HEK293 (cell line): ENCODE measurements at regions not wholly inside any gene's neighbourhood (a gene's known extent, or its start where the extent isn't known, plus 50 kb on each side); places are given as distances from the start of the nearest gene placed in this dataset.
"Not testable (repeated sequence)": the region's sequence is repeated elsewhere in the genome, so short reads cannot be mapped to it uniquely, and the experiment has no call there.

Source experiments
- CTCF ChIA-PET: fragments of 350-600 bp; formaldehyde crosslinking; extraction: SDS; loops from one replicate; lab custom pipeline; 2021; ENCODE audit warnings: antibody characterized with exemption; lab: Yijun Ruan, JAX
- POLR2A ChIA-PET: fragments of 300-600 bp; formaldehyde crosslinking; extraction: SDS; loops from one replicate; lab custom pipeline; 2020; ENCODE audit warnings: antibody characterized with exemption, inconsistent platforms; lab: Yijun Ruan, JAX
- H3K27ac ChIP-seq: fragments of 200-500 bp; sonication (Bioruptor generic); 2 replicates; pipeline ENCODE4 v1.5.1; 2014; ENCODE audit warnings: low read depth, low read length, control low read depth, inconsistent platforms; ENCODE audit errors: extremely low read depth
- H3K36me3 ChIP-seq, 2 experiments: fragments of 200-500 bp in 1 of 2; sonication (Bioruptor generic) in 1 of 2; 1 replicate in 1 of 2; 2 replicates in 1 of 2; pipeline ENCODE4 v1.5.1; 2014 to 2017; ENCODE audit warnings: inconsistent platforms in 2 of 2, low read length in 2 of 2; ENCODE audit not compliant: control insufficient read depth in 2 of 2, insufficient read depth in 1 of 2
- H3K4me1 ChIP-seq: fragments of 200-500 bp; sonication (Bioruptor generic); 2 replicates; pipeline ENCODE4 v1.5.1; 2014; ENCODE audit warnings: mild to moderate bottlenecking, low read length, inconsistent platforms; ENCODE audit not compliant: control insufficient read depth, insufficient read depth
- H3K4me3 ChIP-seq: 2 replicates; pipeline ENCODE4 v1.5.1; 2011; ENCODE audit warnings: low read depth, mild to moderate bottlenecking, control low read depth, low read length, moderate library complexity
- H3K9me3 ChIP-seq: fragments of 200-500 bp; sonication (Bioruptor generic); 2 replicates; pipeline ENCODE4 v1.5.1; 2014; ENCODE audit warnings: low read depth, low read length, inconsistent platforms; ENCODE audit not compliant: control insufficient read depth, insufficient read depth
- FEZF1 ChIP-seq: fragments of 450-650 bp; formaldehyde crosslinking; IDR thresholded peaks from 2 replicates; pipeline ENCODE4 v1.5.1; 2016; ENCODE audit warnings: missing biosample characterization, missing genetic modification characterization
- HOXA7 ChIP-seq: sonication (generic); formaldehyde crosslinking; IDR thresholded peaks from 2 replicates; pipeline ENCODE4 v1.8.1; 2022; ENCODE audit warnings: missing genetic modification reagents, borderline replicate concordance
- HOXD13 ChIP-seq: sonication (generic); formaldehyde crosslinking; IDR thresholded peaks from 2 replicates; pipeline ENCODE4 v1.8.0; 2022; ENCODE audit warnings: missing genetic modification reagents, borderline replicate concordance
- KLF9 ChIP-seq: fragments of 450-650 bp; formaldehyde crosslinking; IDR thresholded peaks from 2 replicates; pipeline ENCODE4 v1.5.1; 2016; ENCODE audit warnings: missing biosample characterization, missing genetic modification characterization, low read depth
- SP7 ChIP-seq: fragments of 450-650 bp; formaldehyde crosslinking; IDR thresholded peaks from 2 replicates; pipeline ENCODE4 v1.5.1; 2016; ENCODE audit warnings: missing biosample characterization, missing genetic modification characterization
- ZBTB17 ChIP-seq: fragments of 450-650 bp; formaldehyde crosslinking; IDR thresholded peaks from 2 replicates; pipeline ENCODE4 v1.5.1; 2016; ENCODE audit warnings: missing biosample characterization, missing genetic modification characterization
- ZBTB20 ChIP-seq: fragments of 450-650 bp; formaldehyde crosslinking; IDR thresholded peaks from 2 replicates; pipeline ENCODE4 v1.5.1; 2016; ENCODE audit warnings: missing biosample characterization, missing genetic modification characterization
- ZBTB26 ChIP-seq: fragments of 450-650 bp; formaldehyde crosslinking; optimal IDR thresholded peaks from 2 replicates; pipeline ENCODE3; 2016; ENCODE audit warnings: missing biosample characterization, mild to moderate bottlenecking, missing genetic modification characterization
- ZFHX2 ChIP-seq: fragments of 450-650 bp; formaldehyde crosslinking; conservative IDR thresholded peaks from 2 replicates; pipeline ENCODE4 v1.5.1; 2016; ENCODE audit warnings: missing biosample characterization, missing genetic modification characterization
- ZNF133 ChIP-seq: fragments of 450-650 bp; formaldehyde crosslinking; IDR thresholded peaks from 2 replicates; pipeline ENCODE4 v1.5.1; 2016; ENCODE audit warnings: missing biosample characterization, missing genetic modification characterization
- ZNF138 ChIP-seq: fragments of 450-650 bp; formaldehyde crosslinking; IDR thresholded peaks from 2 replicates; pipeline ENCODE4 v1.5.1; 2016; ENCODE audit warnings: missing biosample characterization, missing genetic modification characterization, borderline replicate concordance
- ZNF146 ChIP-seq: fragments of 450-650 bp; formaldehyde crosslinking; IDR thresholded peaks from 2 replicates; pipeline ENCODE4 v1.5.1; 2016; ENCODE audit warnings: missing biosample characterization, missing genetic modification characterization
- ZNF155 ChIP-seq: fragments of 450-650 bp; formaldehyde crosslinking; IDR thresholded peaks from 2 replicates; pipeline ENCODE4 v1.5.1; 2016; ENCODE audit warnings: missing biosample characterization, missing genetic modification characterization
- ZNF157 ChIP-seq: fragments of 450-650 bp; formaldehyde crosslinking; IDR thresholded peaks from 2 replicates; pipeline ENCODE4 v1.5.1; 2016; ENCODE audit warnings: missing biosample characterization, missing genetic modification characterization
- ZNF223 ChIP-seq: fragments of 450-650 bp; formaldehyde crosslinking; IDR thresholded peaks from 2 replicates; pipeline ENCODE4 v1.5.1; 2016; ENCODE audit warnings: missing biosample characterization, missing genetic modification characterization
- ZNF266 ChIP-seq: fragments of 450-650 bp; formaldehyde crosslinking; IDR thresholded peaks from 2 replicates; pipeline ENCODE4 v1.5.1; 2016; ENCODE audit warnings: missing biosample characterization, missing genetic modification characterization, low read depth
- ZNF311 ChIP-seq: fragments of 450-650 bp; formaldehyde crosslinking; IDR thresholded peaks from 2 replicates; pipeline ENCODE4 v1.5.1; 2017; ENCODE audit warnings: missing biosample characterization, missing genetic modification characterization, borderline replicate concordance
- ZNF341 ChIP-seq: fragments of 450-650 bp; formaldehyde crosslinking; IDR thresholded peaks from 2 replicates; pipeline ENCODE4; 2016; ENCODE audit warnings: low read depth, missing biosample characterization, missing genetic modification characterization
- ZNF398 ChIP-seq: fragments of 450-650 bp; formaldehyde crosslinking; IDR thresholded peaks from 2 replicates; pipeline ENCODE4 v1.5.1; 2017; ENCODE audit warnings: missing biosample characterization, missing genetic modification characterization
- ZNF629 ChIP-seq: fragments of 450-650 bp; formaldehyde crosslinking; IDR thresholded peaks from 2 replicates; pipeline ENCODE4 v1.5.1; 2017; ENCODE audit warnings: missing biosample characterization, missing genetic modification characterization
- ZNF645 ChIP-seq: fragments of 450-650 bp; formaldehyde crosslinking; IDR thresholded peaks from 2 replicates; pipeline ENCODE4; 2016; ENCODE audit warnings: missing biosample characterization, missing genetic modification characterization
- ZNF658 ChIP-seq: fragments of 450-650 bp; formaldehyde crosslinking; IDR thresholded peaks from 2 replicates; pipeline ENCODE4; 2016; ENCODE audit warnings: missing biosample characterization, missing genetic modification characterization
- ZNF791 ChIP-seq: fragments of 450-650 bp; formaldehyde crosslinking; IDR thresholded peaks from 2 replicates; pipeline ENCODE4 v1.5.1; 2016; ENCODE audit warnings: missing biosample characterization, missing genetic modification characterization
- ZNF792 ChIP-seq: fragments of 450-650 bp; formaldehyde crosslinking; IDR thresholded peaks from 2 replicates; pipeline ENCODE4 v1.5.1; 2016; ENCODE audit warnings: missing biosample characterization, missing genetic modification characterization
- TF ChIP-seq, protein P1 (sequence below): fragments of 450-650 bp; formaldehyde crosslinking; IDR thresholded peaks from 2 replicates; pipeline ENCODE4 v1.5.1; 2017; ENCODE audit warnings: missing biosample characterization, mild to moderate bottlenecking, missing genetic modification characterization, moderate library complexity

- TF ChIP-seq ZBTB26 (tag by site-specific recombination) (no peak), FEZF1 (tag by site-specific recombination) (no peak), ZNF629 (tag by site-specific recombination) (no peak), ZNF146 (no peak), ZNF658 (no peak), ZNF398 (tag by site-specific recombination) (no peak)
These were observed 79.3 kb upstream of the PPP2R2D start (continued) for GRCh38 chr10:131821378-131822012.

- Histone ChIP-seq H3K4me1 (no peaks in the 10 kb centered on the region), H3K9me3 (no peaks in the 10 kb centered on the region), H3K4me3 (no peak overlapping the region), H3K27ac (no peak overlapping the region), H3K36me3 (no peaks in the 10 kb centered on the region)
- POLR2A ChIA-PET = no interaction called here
- TF ChIP-seq ZNF155 (no peak), ZNF138 (tag by site-specific recombination) (no peak), ZNF157 (tag by site-specific recombination) (no peak), HOXD13 (CRISPR knock-in tag) (no peak), ZNF311 (no peak), ZNF133 (tag by site-specific recombination) (no peak), ZNF341 (tag by site-specific recombination) (no peak)
- CTCF ChIA-PET = interaction anchor here (0.7 kb wide), 1 partner anchor 440 kb away, joined by 5 read pairs; no protein-coding TSS in a partner anchor
These were observed 78.7 kb upstream of the PPP2R2D start for GRCh38 chr10:131822013-131822691.

- no peak overlapping the region for H3K27ac ChIP-seq
- ChIA-PET POLR2A (no interaction called here), CTCF (no interaction called here)
- no peaks in the 10 kb centered on the region for H3K4me1 ChIP-seq
- no peaks in the 10 kb centered on the region for H3K9me3 ChIP-seq
- H3K4me3 ChIP-seq = no peak overlapping the region
- no peak for TF ChIP-seq ZNF146
- TF ChIP-seq ZNF792 (tag by site-specific recombination) = no peak
- no peak for TF ChIP-seq ZNF645
- no peak for TF ChIP-seq ZFHX2
- no peak for TF ChIP-seq ZNF266 (tag by site-specific recombination)
- no peak for TF ChIP-seq SP7 (tag by site-specific recombination)
- TF ChIP-seq, protein P1, sequence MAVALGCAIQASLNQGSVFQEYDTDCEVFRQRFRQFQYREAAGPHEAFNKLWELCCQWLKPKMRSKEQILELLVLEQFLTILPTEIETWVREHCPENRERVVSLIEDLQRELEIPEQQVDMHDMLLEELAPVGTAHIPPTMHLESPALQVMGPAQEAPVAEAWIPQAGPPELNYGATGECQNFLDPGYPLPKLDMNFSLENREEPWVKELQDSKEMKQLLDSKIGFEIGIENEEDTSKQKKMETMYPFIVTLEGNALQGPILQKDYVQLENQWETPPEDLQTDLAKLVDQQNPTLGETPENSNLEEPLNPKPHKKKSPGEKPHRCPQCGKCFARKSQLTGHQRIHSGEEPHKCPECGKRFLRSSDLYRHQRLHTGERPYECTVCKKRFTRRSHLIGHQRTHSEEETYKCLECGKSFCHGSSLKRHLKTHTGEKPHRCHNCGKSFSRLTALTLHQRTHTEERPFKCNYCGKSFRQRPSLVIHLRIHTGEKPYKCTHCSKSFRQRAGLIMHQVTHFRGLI (tag by site-specific recombination) = no peak
- TF ChIP-seq KLF9 (tag by site-specific recombination) = no peak
- TF ChIP-seq ZNF791 (tag by site-specific recombination) = no peak
- no peak for TF ChIP-seq ZBTB17 (tag by site-specific recombination)
- no peak for TF ChIP-seq HOXA7 (CRISPR knock-in tag)
- no peak for TF ChIP-seq ZBTB20 (tag by site-specific recombination)
- TF ChIP-seq ZNF223 = no peak
- no peaks in the 10 kb centered on the region for H3K36me3 ChIP-seq
These were observed 78.0 kb upstream of the PPP2R2D start for GRCh38 chr10:131822692-131823245.

DNA sequence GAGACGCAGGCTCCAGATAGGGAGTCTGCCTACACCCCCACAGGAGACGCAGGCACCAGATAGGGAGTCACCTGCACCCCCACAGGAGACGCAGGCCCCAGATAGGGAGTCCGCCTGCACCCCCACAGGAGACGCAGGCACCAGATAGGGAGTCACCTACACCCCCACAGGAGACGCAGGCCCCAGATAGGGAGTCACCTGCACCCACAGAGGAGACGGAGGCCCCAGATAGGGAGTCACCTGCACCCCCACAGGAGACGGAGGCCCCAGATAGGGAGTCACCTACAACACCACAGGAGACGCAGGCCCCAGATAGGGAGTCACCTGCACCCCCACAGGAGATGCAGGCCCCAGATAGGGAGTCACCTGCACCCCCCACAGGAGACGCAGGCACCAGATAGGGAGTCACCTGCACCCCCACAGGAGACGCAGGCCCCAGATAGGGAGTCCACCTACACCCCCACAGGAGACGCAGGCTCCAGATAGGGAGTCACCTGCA is 77.2 kb upstream of the PPP2R2D start:
- POLR2A ChIA-PET, H3K4me1 ChIP-seq, H3K9me3 ChIP-seq, H3K36me3 ChIP-seq, CTCF ChIA-PET, H3K4me3 ChIP-seq, H3K27ac ChIP-seq: not testable (repeated sequence)
